Fibroblast of villous mesenchyme (primary cell): ENCODE measurements at regions not wholly inside any gene's neighbourhood (a gene's known extent, or its start where the extent isn't known, plus 50 kb on each side); places are given as distances from the start of the nearest gene placed in this dataset.
"Not testable (repeated sequence)": the region's sequence is repeated elsewhere in the genome, so short reads cannot be mapped to it uniquely, and the experiment has no call there.

ENCODE experiments used
- DNase-seq: peaks from one replicate; pipeline ENCODE4 v3.0.0-alpha.2; 2010; ENCODE audit warnings: low read depth
- H3K4me3 ChIP-seq: 2 replicates; pipeline ENCODE4 v1.5.1; 2011; ENCODE audit warnings: low read depth, mild to moderate bottlenecking, low read length
- TF ChIP-seq, protein P1 (sequence below): IDR thresholded peaks from 2 replicates; pipeline ENCODE4 v1.5.1; 2012; ENCODE audit warnings: low read depth, mild to moderate bottlenecking, low read length; ENCODE audit not compliant: insufficient read depth

DNA sequence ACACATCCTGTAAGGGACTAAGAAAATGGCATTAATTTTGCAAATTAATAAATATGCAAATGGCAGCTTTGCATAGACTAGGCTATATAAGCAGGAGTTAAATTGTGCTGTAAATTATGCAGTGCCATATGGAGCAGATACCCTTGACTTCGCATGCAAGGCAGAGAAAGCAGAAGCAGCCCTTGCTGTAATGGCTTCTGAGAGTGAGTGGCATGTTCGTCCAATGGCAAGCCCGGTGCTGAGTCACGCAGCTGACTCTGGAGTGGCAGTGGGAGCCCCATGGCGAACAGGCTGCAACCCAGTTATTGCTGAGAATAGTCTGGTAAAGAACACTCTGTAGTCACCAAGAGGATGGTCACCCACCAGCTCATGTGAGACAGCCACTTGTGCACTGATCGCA, 1186.5 kb downstream of the TYW1 start:
- H3K4me3 ChIP-seq: no peak overlapping the region
- TF ChIP-seq, protein P1, sequence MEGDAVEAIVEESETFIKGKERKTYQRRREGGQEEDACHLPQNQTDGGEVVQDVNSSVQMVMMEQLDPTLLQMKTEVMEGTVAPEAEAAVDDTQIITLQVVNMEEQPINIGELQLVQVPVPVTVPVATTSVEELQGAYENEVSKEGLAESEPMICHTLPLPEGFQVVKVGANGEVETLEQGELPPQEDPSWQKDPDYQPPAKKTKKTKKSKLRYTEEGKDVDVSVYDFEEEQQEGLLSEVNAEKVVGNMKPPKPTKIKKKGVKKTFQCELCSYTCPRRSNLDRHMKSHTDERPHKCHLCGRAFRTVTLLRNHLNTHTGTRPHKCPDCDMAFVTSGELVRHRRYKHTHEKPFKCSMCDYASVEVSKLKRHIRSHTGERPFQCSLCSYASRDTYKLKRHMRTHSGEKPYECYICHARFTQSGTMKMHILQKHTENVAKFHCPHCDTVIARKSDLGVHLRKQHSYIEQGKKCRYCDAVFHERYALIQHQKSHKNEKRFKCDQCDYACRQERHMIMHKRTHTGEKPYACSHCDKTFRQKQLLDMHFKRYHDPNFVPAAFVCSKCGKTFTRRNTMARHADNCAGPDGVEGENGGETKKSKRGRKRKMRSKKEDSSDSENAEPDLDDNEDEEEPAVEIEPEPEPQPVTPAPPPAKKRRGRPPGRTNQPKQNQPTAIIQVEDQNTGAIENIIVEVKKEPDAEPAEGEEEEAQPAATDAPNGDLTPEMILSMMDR: no peak
- no peak for DNase-seq

DNA sequence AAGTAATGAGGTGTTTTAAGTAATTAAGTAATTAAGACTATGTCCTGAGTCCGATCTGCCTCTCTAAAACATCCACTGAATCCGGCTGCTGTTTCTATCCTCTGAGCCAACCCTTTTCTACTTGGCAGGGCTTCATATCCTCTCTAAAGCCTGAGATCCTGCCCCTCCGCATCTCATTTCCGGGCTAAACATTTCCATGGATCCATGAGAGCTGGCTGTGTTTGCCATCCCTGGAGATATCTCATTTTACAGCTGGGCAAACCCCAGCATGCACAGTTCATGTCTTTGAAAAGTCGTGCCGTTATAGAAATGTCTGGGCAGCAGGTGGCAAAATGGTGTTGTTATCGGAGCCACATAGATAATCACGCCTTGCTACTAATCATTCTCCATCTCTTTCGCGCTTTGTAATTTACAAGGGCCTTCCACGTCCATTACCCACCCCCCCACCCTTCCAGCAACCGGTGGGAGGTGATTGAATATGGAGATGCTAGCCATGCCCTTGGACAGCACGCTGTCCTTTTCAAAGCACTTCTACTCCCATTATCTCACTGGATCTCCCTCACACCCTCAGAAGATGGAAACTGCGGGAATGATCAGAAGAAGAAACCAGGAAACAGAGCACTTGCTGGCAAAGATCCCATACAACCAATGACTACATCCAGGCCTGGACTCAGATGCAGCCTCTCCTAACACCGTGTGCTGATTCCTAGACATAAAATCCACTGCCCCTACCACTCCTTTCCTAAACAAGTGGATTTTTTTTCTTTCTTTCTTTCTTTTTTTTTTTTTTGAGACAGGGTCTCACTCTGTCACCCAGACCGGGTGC, 1189.2 kb downstream of the TYW1 start:
- DNase-seq: no peak
- H3K4me3 ChIP-seq: no peak overlapping the region
- TF ChIP-seq, protein P1: no peak

DNA sequence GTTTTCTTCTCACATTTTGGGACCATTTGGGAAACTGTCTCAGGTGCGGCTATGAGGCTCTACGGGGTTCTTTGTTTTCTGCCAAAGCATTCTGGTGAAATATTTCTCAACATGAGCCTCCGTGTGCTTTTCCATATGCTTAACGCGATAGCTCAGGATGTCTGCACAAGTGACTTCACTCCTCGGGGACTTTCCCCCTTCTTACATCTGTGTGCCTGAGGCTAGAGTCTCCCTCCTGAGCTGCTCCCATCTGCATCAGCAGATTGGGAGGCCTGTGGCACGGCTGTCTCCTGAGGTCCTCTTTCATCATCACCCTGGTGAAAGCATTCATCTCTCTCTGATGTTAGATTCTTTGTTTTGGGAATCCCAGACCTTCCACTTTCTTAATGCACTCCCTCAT, 1190.9 kb downstream of the TYW1 start:
- H3K4me3 ChIP-seq: no peak overlapping the region
- TF ChIP-seq, protein P1: no peak
- no peak for DNase-seq

DNA sequence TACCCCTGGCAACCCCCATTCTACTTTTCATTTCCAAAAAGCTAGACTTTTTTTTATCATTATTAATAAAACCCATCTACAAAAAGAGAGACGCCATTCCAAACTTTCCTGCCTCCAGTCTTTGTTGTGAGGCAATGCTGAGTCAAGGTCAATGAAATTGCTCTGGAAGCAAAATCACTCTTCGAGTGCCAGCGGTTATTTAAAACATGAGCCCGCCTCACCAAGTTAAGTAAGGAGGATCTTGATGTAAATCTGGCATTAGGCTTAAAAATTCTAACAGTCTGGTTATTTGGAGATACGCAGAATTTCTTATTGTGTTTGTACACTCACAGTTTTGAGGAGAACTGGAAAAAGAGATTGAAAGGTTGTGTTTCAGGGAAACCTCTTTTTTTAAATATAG, 1196.3 kb downstream of the TYW1 start:
- no peak for DNase-seq
- TF ChIP-seq, protein P1: no peak
- H3K4me3 ChIP-seq: no peak overlapping the region

DNA sequence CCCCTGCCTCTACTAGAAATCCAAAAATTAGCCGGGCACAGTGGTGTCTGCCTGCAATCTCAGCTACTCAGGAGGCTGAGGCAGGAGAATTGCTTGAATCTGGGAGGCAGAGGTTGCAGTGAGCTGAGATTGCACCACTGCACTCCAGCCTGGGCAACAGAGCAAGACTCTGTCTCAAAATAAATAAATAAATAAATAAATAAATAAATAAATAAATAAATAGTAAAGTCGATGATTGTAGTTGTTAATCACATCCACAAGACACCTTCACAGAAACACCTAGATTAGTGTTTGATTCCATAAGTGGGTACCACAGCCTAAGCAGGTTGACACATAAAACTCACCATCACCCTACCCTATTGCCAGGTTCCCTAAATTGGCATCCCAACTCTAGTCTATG, 1199.0 kb downstream of the TYW1 start:
- H3K4me3 ChIP-seq, DNase-seq: not testable (repeated sequence)

DNA sequence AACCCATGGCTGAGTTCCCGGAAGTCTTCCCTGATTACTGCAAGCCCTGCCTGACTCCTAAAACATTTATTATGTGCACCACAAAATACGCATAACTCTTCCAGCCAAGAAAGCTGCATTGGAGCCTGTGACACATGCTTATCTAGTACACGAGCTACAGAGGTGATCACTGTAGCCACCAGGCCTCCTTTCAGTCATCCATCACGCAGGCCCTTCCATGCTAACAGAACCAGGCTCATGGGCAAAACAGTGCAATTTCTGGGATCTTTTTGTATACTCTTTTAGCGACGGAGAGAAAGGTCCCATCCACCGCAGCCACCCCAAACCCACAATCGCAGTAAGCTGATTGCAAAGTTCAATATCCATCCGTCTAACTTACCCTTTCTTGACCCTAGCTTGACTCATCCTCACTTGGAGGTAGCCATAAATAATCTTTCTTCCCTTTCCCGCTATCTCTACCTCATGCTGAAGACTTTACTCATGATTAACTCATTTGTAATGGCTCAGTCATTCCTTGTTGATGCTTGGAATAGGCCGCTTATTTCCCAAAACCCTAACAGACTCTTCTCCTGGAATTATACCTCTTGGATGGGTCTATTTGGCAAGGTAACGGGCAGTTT, 1203.5 kb downstream of the TYW1 start:
- DNase-seq: no peak
- H3K4me3 ChIP-seq: no peak overlapping the region
- TF ChIP-seq, protein P1: no peak

DNA sequence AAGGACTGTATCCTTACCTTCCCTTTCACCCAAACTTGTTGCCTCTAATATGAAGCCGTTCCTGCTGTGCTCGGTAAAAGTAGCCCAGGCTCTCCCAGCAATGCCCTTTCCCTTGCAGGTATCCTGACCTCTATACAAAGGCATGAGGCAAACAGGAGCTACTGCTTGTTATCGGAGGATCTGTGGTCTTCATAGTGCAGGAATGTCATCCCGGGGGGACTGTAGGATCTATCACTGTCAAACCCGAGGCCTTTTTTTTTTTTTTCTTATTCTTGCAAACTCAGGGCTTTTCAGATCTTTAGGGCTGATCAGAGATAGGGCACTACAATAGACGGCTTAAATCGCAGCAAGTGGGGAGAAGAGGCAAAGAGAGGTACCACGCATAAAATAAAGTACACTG, 1206.6 kb downstream of the TYW1 start:
- TF ChIP-seq, protein P1: no peak

More for the DNA sequence above, 1206.6 kb downstream of the TYW1 start:
- no peak overlapping the region for H3K4me3 ChIP-seq
- no peak for DNase-seq
